WTC11 (cell line): ENCODE measurements at regions not wholly inside any gene's neighbourhood (a gene's known extent, or its start where the extent isn't known, plus 50 kb on each side); places are given as distances from the start of the nearest gene placed in this dataset.

ENCODE experiments used
- ATAC-seq: fragments of 200-7000 bp; cut with Tn5 transposase; 2 replicates; pipeline ENCODE4 v1.10.0; 2021; ENCODE audit warnings: mild to moderate bottlenecking, moderate library complexity
- CTCF ChIA-PET: fragments of 300-600 bp; sonication (Branson Sonifier 250); formaldehyde crosslinking; loops from one replicate; lab custom pipeline; 2021; ENCODE audit warnings: antibody characterized with exemption; lab: Charles Lee
- POLR2A ChIA-PET: fragments of 350-600 bp; sonication (Branson Sonifier 250); formaldehyde crosslinking; loops from one replicate; lab custom pipeline; 2021; ENCODE audit warnings: antibody characterized with exemption; lab: Charles Lee
- DNase-seq: peaks from one replicate; pipeline ENCODE4 v3.0.0; 2021; ENCODE audit warnings: low spot score
- H3K27ac Mint-ChIP-seq: 2 replicates; pipeline ENCODE4 v1.8.0; 2021; ENCODE audit warnings: mixed read lengths
- H3K27me3 Mint-ChIP-seq: 2 replicates; pipeline ENCODE4 v1.8.0; 2021; ENCODE audit warnings: low read depth, mild to moderate bottlenecking, moderate library complexity, mixed read lengths
- H3K36me3 Mint-ChIP-seq: 2 replicates; pipeline ENCODE4 v1.8.0; 2021; ENCODE audit warnings: mixed read lengths
- H3K4me1 Mint-ChIP-seq: 2 replicates; pipeline ENCODE4 v1.8.0; 2022; ENCODE audit warnings: mixed read lengths
- H3K4me3 Mint-ChIP-seq: 2 replicates; pipeline ENCODE4 v1.8.0; 2021; ENCODE audit warnings: mild to moderate bottlenecking, moderate library complexity, mixed read lengths
- H3K9me3 Mint-ChIP-seq: 2 replicates; pipeline ENCODE4 v1.8.0; 2021; ENCODE audit warnings: mixed read lengths
- ATF1 ChIP-seq: sonication (generic); formaldehyde crosslinking; IDR thresholded peaks from 2 replicates; pipeline ENCODE4 v1.8.1; 2023; ENCODE audit warnings: mild to moderate bottlenecking, moderate library complexity, missing genetic modification reagents
- CREB1 ChIP-seq: sonication (generic); formaldehyde crosslinking; IDR thresholded peaks from 2 replicates; pipeline ENCODE4 v1.8.0; 2023; ENCODE audit warnings: mild to moderate bottlenecking, missing genetic modification reagents
- CREM ChIP-seq: sonication (generic); formaldehyde crosslinking; IDR thresholded peaks from 2 replicates; pipeline ENCODE4 v1.8.1; 2022; ENCODE audit warnings: mild to moderate bottlenecking, missing genetic modification reagents, moderate library complexity
- HMGA2 ChIP-seq: fragments of 250-450 bp; sonication (Bioruptor Pico); IDR thresholded peaks from 2 replicates; pipeline ENCODE4 v1.4.0; 2021; ENCODE audit warnings: mild to moderate bottlenecking, moderate library complexity
- JAZF1 ChIP-seq: fragments of 250-450 bp; sonication (Bioruptor Pico); IDR thresholded peaks from 2 replicates; pipeline ENCODE4 v1.9.0; 2021; ENCODE audit warnings: moderate library complexity, mild to moderate bottlenecking, inconsistent platforms
- NFATC4 ChIP-seq: fragments of 250-450 bp; sonication (Bioruptor Pico); IDR thresholded peaks from 2 replicates; pipeline ENCODE4 v1.9.0; 2021; ENCODE audit warnings: mild to moderate bottlenecking
- NFYB ChIP-seq: sonication (generic); formaldehyde crosslinking; conservative IDR thresholded peaks from 2 replicates; pipeline ENCODE4 v1.8.0; 2022; ENCODE audit warnings: low read depth, missing genetic modification reagents
- RELA ChIP-seq: sonication (generic); formaldehyde crosslinking; IDR thresholded peaks from 2 replicates; pipeline ENCODE4 v1.8.1; 2022; ENCODE audit warnings: missing genetic modification reagents, mild to moderate bottlenecking, borderline replicate concordance
- ZNF317 ChIP-seq: sonication (generic); formaldehyde crosslinking; IDR thresholded peaks from 2 replicates; pipeline ENCODE4 v1.8.1; 2023; ENCODE audit warnings: low read depth, mild to moderate bottlenecking, moderate library complexity, missing genetic modification reagents, borderline replicate concordance
- TF ChIP-seq, protein P1 (sequence below): sonication (generic); formaldehyde crosslinking; IDR thresholded peaks from 2 replicates; pipeline ENCODE4 v1.8.0; 2022; ENCODE audit warnings: mild to moderate bottlenecking, missing genetic modification reagents
- TF ChIP-seq, protein P2 (sequence below): sonication (generic); formaldehyde crosslinking; IDR thresholded peaks from 2 replicates; pipeline ENCODE4 v1.8.1; 2023; ENCODE audit warnings: mild to moderate bottlenecking, moderate library complexity, missing genetic modification reagents
- TF ChIP-seq, protein P3 (sequence below): fragments of 200-600 bp; IDR thresholded peaks from 2 replicates; pipeline ENCODE4 v1.8.0; 2022; ENCODE audit warnings: antibody characterized with exemption
- TF ChIP-seq, protein P4 (sequence below): sonication (generic); formaldehyde crosslinking; IDR thresholded peaks from 2 replicates; pipeline ENCODE4 v1.8.1; 2022; ENCODE audit warnings: low read depth, missing genetic modification reagents, borderline replicate concordance
- TF ChIP-seq, protein P5 (sequence below): sonication (generic); formaldehyde crosslinking; conservative IDR thresholded peaks from 2 replicates; pipeline ENCODE4 v1.8.1; 2023; ENCODE audit warnings: mild to moderate bottlenecking, low read depth, missing genetic modification reagents, moderate library complexity
- TF ChIP-seq, protein P6 (sequence below): sonication (generic); formaldehyde crosslinking; IDR thresholded peaks from 2 replicates; pipeline ENCODE4 v1.8.0; 2022; ENCODE audit warnings: mild to moderate bottlenecking, missing genetic modification reagents
- TF ChIP-seq, protein P7 (sequence below): sonication (generic); formaldehyde crosslinking; IDR thresholded peaks from 2 replicates; pipeline ENCODE4 v1.8.1; 2022; ENCODE audit warnings: low read depth, mild to moderate bottlenecking, moderate library complexity, missing genetic modification reagents, borderline replicate concordance

DNA sequence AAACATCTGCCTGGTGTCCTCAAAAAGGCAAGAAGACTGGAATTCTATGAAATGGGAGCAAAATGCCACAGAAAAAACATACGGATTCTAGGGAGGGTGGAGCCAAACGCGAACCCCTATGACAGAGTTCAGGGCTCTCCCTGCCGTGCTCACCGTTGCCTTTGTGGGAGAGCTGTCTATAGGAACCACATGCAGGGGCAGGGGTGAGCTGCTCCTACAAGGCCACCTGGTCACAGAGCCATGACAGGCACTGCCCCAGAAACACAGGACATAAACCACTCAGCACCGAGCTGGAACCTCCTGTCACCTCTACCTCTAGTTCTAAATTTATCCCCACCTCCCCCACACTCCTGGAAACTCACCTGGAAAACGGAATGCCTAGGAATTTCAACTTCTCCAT is 155.1 kb upstream of the ZNF32 start:
- ATAC-seq (peak; percentile 38), DNase-seq (no peak)
- Mint-ChIP-seq H3K36me3 (no peaks in the 10 kb centered on the region), H3K4me3 (no peak overlapping the region), H3K9me3 (no peaks in the 10 kb centered on the region), H3K4me1 (peaks cover 7% of the 10 kb centered on the region; the same call in 1 of the 2 replicates), H3K27me3 (no peaks in the 10 kb centered on the region), H3K27ac (no peak overlapping the region)
- POLR2A ChIA-PET: interaction anchor here (0.5 kb wide), 1 partner anchor 309 kb away, joined by 3 read pairs; no protein-coding TSS in a partner anchor
- TF ChIP-seq CREB1 (CRISPR knock-in tag): no peak
- TF ChIP-seq, protein P1, sequence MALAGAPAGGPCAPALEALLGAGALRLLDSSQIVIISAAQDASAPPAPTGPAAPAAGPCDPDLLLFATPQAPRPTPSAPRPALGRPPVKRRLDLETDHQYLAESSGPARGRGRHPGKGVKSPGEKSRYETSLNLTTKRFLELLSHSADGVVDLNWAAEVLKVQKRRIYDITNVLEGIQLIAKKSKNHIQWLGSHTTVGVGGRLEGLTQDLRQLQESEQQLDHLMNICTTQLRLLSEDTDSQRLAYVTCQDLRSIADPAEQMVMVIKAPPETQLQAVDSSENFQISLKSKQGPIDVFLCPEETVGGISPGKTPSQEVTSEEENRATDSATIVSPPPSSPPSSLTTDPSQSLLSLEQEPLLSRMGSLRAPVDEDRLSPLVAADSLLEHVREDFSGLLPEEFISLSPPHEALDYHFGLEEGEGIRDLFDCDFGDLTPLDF (CRISPR knock-in tag): no peak
- TF ChIP-seq, protein P2, sequence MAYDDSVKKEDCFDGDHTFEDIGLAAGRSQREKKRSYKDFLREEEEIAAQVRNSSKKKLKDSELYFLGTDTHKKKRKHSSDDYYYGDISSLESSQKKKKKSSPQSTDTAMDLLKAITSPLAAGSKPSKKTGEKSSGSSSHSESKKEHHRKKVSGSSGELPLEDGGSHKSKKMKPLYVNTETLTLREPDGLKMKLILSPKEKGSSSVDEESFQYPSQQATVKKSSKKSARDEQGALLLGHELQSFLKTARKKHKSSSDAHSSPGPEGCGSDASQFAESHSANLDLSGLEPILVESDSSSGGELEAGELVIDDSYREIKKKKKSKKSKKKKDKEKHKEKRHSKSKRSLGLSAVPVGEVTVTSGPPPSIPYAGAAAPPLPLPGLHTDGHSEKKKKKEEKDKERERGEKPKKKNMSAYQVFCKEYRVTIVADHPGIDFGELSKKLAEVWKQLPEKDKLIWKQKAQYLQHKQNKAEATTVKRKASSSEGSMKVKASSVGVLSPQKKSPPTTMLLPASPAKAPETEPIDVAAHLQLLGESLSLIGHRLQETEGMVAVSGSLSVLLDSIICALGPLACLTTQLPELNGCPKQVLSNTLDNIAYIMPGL: no peak
- TF ChIP-seq, protein P3, sequence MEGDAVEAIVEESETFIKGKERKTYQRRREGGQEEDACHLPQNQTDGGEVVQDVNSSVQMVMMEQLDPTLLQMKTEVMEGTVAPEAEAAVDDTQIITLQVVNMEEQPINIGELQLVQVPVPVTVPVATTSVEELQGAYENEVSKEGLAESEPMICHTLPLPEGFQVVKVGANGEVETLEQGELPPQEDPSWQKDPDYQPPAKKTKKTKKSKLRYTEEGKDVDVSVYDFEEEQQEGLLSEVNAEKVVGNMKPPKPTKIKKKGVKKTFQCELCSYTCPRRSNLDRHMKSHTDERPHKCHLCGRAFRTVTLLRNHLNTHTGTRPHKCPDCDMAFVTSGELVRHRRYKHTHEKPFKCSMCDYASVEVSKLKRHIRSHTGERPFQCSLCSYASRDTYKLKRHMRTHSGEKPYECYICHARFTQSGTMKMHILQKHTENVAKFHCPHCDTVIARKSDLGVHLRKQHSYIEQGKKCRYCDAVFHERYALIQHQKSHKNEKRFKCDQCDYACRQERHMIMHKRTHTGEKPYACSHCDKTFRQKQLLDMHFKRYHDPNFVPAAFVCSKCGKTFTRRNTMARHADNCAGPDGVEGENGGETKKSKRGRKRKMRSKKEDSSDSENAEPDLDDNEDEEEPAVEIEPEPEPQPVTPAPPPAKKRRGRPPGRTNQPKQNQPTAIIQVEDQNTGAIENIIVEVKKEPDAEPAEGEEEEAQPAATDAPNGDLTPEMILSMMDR: no peak
- no peak for TF ChIP-seq NFYB (CRISPR knock-in tag)
- no peak for TF ChIP-seq HMGA2 (CRISPR knock-in tag)
- no peak for TF ChIP-seq NFATC4 (CRISPR knock-in tag)
- TF ChIP-seq CREM (CRISPR knock-in tag): no peak
- TF ChIP-seq, protein P4, sequence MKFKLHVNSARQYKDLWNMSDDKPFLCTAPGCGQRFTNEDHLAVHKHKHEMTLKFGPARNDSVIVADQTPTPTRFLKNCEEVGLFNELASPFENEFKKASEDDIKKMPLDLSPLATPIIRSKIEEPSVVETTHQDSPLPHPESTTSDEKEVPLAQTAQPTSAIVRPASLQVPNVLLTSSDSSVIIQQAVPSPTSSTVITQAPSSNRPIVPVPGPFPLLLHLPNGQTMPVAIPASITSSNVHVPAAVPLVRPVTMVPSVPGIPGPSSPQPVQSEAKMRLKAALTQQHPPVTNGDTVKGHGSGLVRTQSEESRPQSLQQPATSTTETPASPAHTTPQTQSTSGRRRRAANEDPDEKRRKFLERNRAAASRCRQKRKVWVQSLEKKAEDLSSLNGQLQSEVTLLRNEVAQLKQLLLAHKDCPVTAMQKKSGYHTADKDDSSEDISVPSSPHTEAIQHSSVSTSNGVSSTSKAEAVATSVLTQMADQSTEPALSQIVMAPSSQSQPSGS (CRISPR knock-in tag): no peak
- TF ChIP-seq, protein P5, sequence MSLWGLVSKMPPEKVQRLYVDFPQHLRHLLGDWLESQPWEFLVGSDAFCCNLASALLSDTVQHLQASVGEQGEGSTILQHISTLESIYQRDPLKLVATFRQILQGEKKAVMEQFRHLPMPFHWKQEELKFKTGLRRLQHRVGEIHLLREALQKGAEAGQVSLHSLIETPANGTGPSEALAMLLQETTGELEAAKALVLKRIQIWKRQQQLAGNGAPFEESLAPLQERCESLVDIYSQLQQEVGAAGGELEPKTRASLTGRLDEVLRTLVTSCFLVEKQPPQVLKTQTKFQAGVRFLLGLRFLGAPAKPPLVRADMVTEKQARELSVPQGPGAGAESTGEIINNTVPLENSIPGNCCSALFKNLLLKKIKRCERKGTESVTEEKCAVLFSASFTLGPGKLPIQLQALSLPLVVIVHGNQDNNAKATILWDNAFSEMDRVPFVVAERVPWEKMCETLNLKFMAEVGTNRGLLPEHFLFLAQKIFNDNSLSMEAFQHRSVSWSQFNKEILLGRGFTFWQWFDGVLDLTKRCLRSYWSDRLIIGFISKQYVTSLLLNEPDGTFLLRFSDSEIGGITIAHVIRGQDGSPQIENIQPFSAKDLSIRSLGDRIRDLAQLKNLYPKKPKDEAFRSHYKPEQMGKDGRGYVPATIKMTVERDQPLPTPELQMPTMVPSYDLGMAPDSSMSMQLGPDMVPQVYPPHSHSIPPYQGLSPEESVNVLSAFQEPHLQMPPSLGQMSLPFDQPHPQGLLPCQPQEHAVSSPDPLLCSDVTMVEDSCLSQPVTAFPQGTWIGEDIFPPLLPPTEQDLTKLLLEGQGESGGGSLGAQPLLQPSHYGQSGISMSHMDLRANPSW (CRISPR knock-in tag): no peak
- TF ChIP-seq, protein P6, sequence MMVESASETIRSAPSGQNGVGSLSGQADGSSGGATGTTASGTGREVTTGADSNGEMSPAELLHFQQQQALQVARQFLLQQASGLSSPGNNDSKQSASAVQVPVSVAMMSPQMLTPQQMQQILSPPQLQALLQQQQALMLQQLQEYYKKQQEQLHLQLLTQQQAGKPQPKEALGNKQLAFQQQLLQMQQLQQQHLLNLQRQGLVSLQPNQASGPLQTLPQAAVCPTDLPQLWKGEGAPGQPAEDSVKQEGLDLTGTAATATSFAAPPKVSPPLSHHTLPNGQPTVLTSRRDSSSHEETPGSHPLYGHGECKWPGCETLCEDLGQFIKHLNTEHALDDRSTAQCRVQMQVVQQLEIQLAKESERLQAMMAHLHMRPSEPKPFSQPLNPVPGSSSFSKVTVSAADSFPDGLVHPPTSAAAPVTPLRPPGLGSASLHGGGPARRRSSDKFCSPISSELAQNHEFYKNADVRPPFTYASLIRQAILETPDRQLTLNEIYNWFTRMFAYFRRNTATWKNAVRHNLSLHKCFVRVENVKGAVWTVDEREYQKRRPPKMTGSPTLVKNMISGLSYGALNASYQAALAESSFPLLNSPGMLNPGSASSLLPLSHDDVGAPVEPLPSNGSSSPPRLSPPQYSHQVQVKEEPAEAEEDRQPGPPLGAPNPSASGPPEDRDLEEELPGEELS (CRISPR knock-in tag): no peak
- TF ChIP-seq RELA (CRISPR knock-in tag): no peak
- no peak for TF ChIP-seq JAZF1 (CRISPR knock-in tag)
- TF ChIP-seq ATF1 (CRISPR knock-in tag): no peak
- TF ChIP-seq, protein P7, sequence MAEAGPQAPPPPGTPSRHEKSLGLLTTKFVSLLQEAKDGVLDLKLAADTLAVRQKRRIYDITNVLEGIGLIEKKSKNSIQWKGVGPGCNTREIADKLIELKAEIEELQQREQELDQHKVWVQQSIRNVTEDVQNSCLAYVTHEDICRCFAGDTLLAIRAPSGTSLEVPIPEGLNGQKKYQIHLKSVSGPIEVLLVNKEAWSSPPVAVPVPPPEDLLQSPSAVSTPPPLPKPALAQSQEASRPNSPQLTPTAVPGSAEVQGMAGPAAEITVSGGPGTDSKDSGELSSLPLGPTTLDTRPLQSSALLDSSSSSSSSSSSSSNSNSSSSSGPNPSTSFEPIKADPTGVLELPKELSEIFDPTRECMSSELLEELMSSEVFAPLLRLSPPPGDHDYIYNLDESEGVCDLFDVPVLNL (CRISPR knock-in tag): no peak
- TF ChIP-seq ZNF317 (CRISPR knock-in tag): no peak
- CTCF ChIA-PET: interaction anchor here (0.5 to 1.1 kb wide), 3 partner anchors 113 to 942 kb away, joined by 3 to 5 read pairs (median 3); no protein-coding TSS in a partner anchor
